Caco-2 (cell line): ENCODE measurements at regions not wholly inside any gene's neighbourhood (a gene's known extent, or its start where the extent isn't known, plus 50 kb on each side); places are given as distances from the start of the nearest gene placed in this dataset.
"Not testable (repeated sequence)": the region's sequence is repeated elsewhere in the genome, so short reads cannot be mapped to it uniquely, and the experiment has no call there.

ENCODE experiments used
- BruUV-seq: library from RNA; stranded (reverse); fragments of 400-500 nt; replicated peaks from 2 replicates; lab custom pipeline; 2021; lab: Mats Ljungman, UMichigan
- CTCF ChIA-PET: fragments of 300-600 bp; sonication (Branson Sonifier 250); formaldehyde crosslinking; loops from one replicate; lab custom pipeline; 2022; ENCODE audit warnings: antibody characterized with exemption; lab: Charles Lee
- POLR2A ChIA-PET: fragments of 300-600 bp; sonication (Branson Sonifier 250); formaldehyde crosslinking; loops from one replicate; lab custom pipeline; 2022; ENCODE audit warnings: antibody characterized with exemption; lab: Charles Lee
- DNase-seq, 2 experiments: peaks; one replicate each; pipeline versions ENCODE4 v3.0.0 to v3.0.0-alpha.2; 2020 to 2022
- H3K27me3 ChIP-seq: replicated peaks from 2 replicates; pipeline ENCODE4 v1.6.0; 2011; ENCODE audit warnings: low read length; ENCODE audit not compliant: control insufficient read depth, insufficient read depth
- H3K36me3 ChIP-seq: 2 replicates; pipeline ENCODE4 v1.5.1; 2011; ENCODE audit warnings: low read length; ENCODE audit not compliant: control insufficient read depth, insufficient read depth
- H3K4me1 ChIP-seq: fragments of 250-450 bp; sonication (Bioruptor Pico); 2 replicates; pipeline ENCODE4 v1.5.1; 2020; ENCODE audit warnings: mild to moderate bottlenecking
- H3K4me3 ChIP-seq: 2 replicates; pipeline ENCODE4 v1.5.1; 2011; ENCODE audit warnings: low read depth, mild to moderate bottlenecking, control low read depth, low read length
- H3K9me3 ChIP-seq: fragments of 250-450 bp; sonication (Bioruptor Pico); 2 replicates; pipeline ENCODE4 v1.5.1; 2020; ENCODE audit warnings: mild to moderate bottlenecking, moderate library complexity
- H3K27ac Mint-ChIP-seq: one replicate; pipeline ENCODE4 v1.8.0; 2022; ENCODE audit warnings: mixed read lengths; ENCODE audit not compliant: unreplicated experiment
- H3K27me3 Mint-ChIP-seq: one replicate; pipeline ENCODE4 v1.8.0; 2022; ENCODE audit warnings: mixed read lengths; ENCODE audit not compliant: insufficient read depth, unreplicated experiment
- H3K36me3 Mint-ChIP-seq: one replicate; pipeline ENCODE4 v1.8.0; 2022; ENCODE audit warnings: mild to moderate bottlenecking, mixed read lengths; ENCODE audit not compliant: insufficient read depth, unreplicated experiment
- H3K4me1 Mint-ChIP-seq: one replicate; pipeline ENCODE4 v1.8.0; 2022; ENCODE audit warnings: low read depth, mixed read lengths; ENCODE audit not compliant: unreplicated experiment
- H3K4me3 Mint-ChIP-seq: one replicate; pipeline ENCODE4 v1.8.0; 2022; ENCODE audit warnings: mild to moderate bottlenecking, moderate library complexity, mixed read lengths; ENCODE audit not compliant: unreplicated experiment
- H3K9me3 Mint-ChIP-seq: one replicate; pipeline ENCODE4 v1.8.0; 2022; ENCODE audit warnings: mixed read lengths; ENCODE audit not compliant: unreplicated experiment
- CTCF ChIP-seq, 2 experiments: fragments of 200-600 bp in 1 of 2; IDR thresholded peaks; 1 replicate in 1 of 2; 2 replicates in 1 of 2; pipeline versions ENCODE4 v1.5.1 to v1.8.0; 2011 to 2022; ENCODE audit warnings: antibody characterized with exemption in 1 of 2, control low read depth in 1 of 2, inconsistent platforms in 1 of 2, low read depth in 1 of 2, low read length in 1 of 2, mild to moderate bottlenecking in 1 of 2, moderate library complexity in 1 of 2; ENCODE audit not compliant: insufficient read depth in 1 of 2, severe bottlenecking in 1 of 2, unreplicated experiment in 1 of 2
- intact Hi-C: fragments of 100-400 bp; cut with micrococcal nuclease; formaldehyde crosslinking; loops from one replicate; pipeline ENCODE4 v1.10.0; 2022; ENCODE audit not compliant: unreplicated experiment

GRCh38 chr14:89690139-89690538 lies 264.4 kb downstream of the EFCAB11 start:
- H3K27me3 ChIP-seq, result no peaks in the 10 kb centered on the region; the same call in 1 of the 2 replicates
- no peak for TF ChIP-seq CTCF (IDR thresholded peaks at IDR 0.05; ENCODE audit: insufficient read depth in 1 of 2, low read depth in 1 of 2, low read length in 1 of 2, severe bottlenecking in 1 of 2, unreplicated experiment in 1 of 2)
- H3K4me1 ChIP-seq, result no peaks in the 10 kb centered on the region
- Mint-ChIP-seq H3K4me1 (no peaks in the 10 kb centered on the region), H3K36me3 (no peaks in the 10 kb centered on the region), H3K4me3 (no peak overlapping the region), H3K9me3 (peaks cover 11% of the 10 kb centered on the region), H3K27me3 (no peaks in the 10 kb centered on the region), H3K27ac (no peak overlapping the region)
- no peaks in the 10 kb centered on the region for H3K36me3 ChIP-seq
- ChIA-PET POLR2A (no interaction called here), CTCF (no interaction called here)
- BruUV-seq, result no TSS peak
- H3K4me3 ChIP-seq, result no peak overlapping the region
- no peaks in the 10 kb centered on the region for H3K9me3 ChIP-seq
- intact Hi-C loops, result no loop called here
- DNase-seq, result no peak

- H3K4me3 Mint-ChIP-seq, DNase-seq, H3K4me1 ChIP-seq, H3K36me3 ChIP-seq, BruUV-seq, H3K4me1 Mint-ChIP-seq, H3K4me3 ChIP-seq, CTCF ChIA-PET, POLR2A ChIA-PET, H3K9me3 ChIP-seq, H3K27me3 Mint-ChIP-seq, H3K36me3 Mint-ChIP-seq, intact Hi-C loops, H3K27ac Mint-ChIP-seq, H3K27me3 ChIP-seq: not testable (repeated sequence)
- H3K9me3 Mint-ChIP-seq, result peaks cover 11% of the 10 kb centered on the region
Observed at GRCh38 chr14:89689711-89690110, 264.8 kb downstream of the EFCAB11 start.

- no peak for DNase-seq
- Histone ChIP-seq H3K27me3 (no peaks in the 10 kb centered on the region; the same call in 1 of the 2 replicates), H3K9me3 (no peaks in the 10 kb centered on the region), H3K36me3 (no peaks in the 10 kb centered on the region), H3K4me3 (no peak overlapping the region), H3K4me1 (no peaks in the 10 kb centered on the region)
- H3K27ac Mint-ChIP-seq, result no peak overlapping the region
- intact Hi-C loops, result no loop called here
- H3K9me3 Mint-ChIP-seq, result peaks cover 11% of the 10 kb centered on the region
- no peak overlapping the region for H3K4me3 Mint-ChIP-seq
- BruUV-seq, result no TSS peak
- H3K27me3 Mint-ChIP-seq, result no peaks in the 10 kb centered on the region
- H3K36me3 Mint-ChIP-seq, result no peaks in the 10 kb centered on the region
- no peaks in the 10 kb centered on the region for H3K4me1 Mint-ChIP-seq
- ChIA-PET CTCF (no interaction called here), POLR2A (no interaction called here)
- no peak for TF ChIP-seq CTCF (IDR thresholded peaks at IDR 0.05; ENCODE audit: insufficient read depth in 1 of 2, low read depth in 1 of 2, low read length in 1 of 2, severe bottlenecking in 1 of 2, unreplicated experiment in 1 of 2)
Observed at GRCh38 chr14:89688507-89689211, 265.9 kb downstream of the EFCAB11 start.

GRCh38 chr14:89687129-89687528 lies 267.4 kb downstream of the EFCAB11 start:
- H3K4me1 Mint-ChIP-seq, H3K9me3 ChIP-seq, H3K4me3 ChIP-seq, BruUV-seq, H3K27ac Mint-ChIP-seq, CTCF ChIA-PET, H3K4me1 ChIP-seq, DNase-seq, H3K4me3 Mint-ChIP-seq, H3K27me3 Mint-ChIP-seq, intact Hi-C loops, H3K27me3 ChIP-seq, H3K36me3 ChIP-seq, H3K36me3 Mint-ChIP-seq, POLR2A ChIA-PET: not testable (repeated sequence)
- peaks cover 11% of the 10 kb centered on the region for H3K9me3 Mint-ChIP-seq
